ENCODE measurements at regions not wholly inside any gene's neighbourhood (a gene's known extent, or its start where the extent isn't known, plus 50 kb on each side); places are given as distances from the start of the nearest gene placed in this dataset.

DNA sequence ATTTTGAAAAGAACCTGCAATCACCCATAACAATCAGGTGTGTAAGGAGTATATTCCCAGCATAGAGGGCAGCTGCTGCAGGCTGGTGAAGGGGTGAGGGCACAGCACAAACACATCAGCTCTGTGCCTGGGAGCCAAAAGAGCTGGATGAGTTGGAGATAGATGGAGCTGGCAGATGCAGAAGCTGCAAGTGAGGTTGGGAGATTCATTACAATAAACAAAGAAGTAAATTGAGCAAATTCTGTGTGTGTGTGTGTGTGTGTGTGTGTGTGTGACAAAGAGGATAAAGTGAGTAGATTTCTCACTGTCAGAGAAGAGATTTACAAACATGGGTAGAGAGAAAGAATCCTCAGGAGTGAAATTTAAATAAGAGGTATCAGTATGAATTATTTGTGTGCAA lies 994.7 kb downstream of the EPHA3 start:
- Mint-ChIP-seq H3K4me1 (ENCODE audit: unreplicated experiment) (no peaks in the 10 kb centered on the region), H3K27ac (ENCODE audit: unreplicated experiment) (no peak overlapping the region), H3K4me3 (ENCODE audit: unreplicated experiment) (no peak overlapping the region), H3K27me3 (ENCODE audit: unreplicated experiment) (peaks cover 32% of the 10 kb centered on the region), H3K36me3 (ENCODE audit: unreplicated experiment) (no peaks in the 10 kb centered on the region), H3K9me3 (ENCODE audit: unreplicated experiment) (peaks cover 9% of the 10 kb centered on the region)
- DNase-seq (ENCODE audit: extremely low spot score, unreplicated experiment) = no peak
- TF ChIP-seq, protein P1, sequence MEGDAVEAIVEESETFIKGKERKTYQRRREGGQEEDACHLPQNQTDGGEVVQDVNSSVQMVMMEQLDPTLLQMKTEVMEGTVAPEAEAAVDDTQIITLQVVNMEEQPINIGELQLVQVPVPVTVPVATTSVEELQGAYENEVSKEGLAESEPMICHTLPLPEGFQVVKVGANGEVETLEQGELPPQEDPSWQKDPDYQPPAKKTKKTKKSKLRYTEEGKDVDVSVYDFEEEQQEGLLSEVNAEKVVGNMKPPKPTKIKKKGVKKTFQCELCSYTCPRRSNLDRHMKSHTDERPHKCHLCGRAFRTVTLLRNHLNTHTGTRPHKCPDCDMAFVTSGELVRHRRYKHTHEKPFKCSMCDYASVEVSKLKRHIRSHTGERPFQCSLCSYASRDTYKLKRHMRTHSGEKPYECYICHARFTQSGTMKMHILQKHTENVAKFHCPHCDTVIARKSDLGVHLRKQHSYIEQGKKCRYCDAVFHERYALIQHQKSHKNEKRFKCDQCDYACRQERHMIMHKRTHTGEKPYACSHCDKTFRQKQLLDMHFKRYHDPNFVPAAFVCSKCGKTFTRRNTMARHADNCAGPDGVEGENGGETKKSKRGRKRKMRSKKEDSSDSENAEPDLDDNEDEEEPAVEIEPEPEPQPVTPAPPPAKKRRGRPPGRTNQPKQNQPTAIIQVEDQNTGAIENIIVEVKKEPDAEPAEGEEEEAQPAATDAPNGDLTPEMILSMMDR (IDR thresholded peaks at IDR 0.05) = no peak

DNA sequence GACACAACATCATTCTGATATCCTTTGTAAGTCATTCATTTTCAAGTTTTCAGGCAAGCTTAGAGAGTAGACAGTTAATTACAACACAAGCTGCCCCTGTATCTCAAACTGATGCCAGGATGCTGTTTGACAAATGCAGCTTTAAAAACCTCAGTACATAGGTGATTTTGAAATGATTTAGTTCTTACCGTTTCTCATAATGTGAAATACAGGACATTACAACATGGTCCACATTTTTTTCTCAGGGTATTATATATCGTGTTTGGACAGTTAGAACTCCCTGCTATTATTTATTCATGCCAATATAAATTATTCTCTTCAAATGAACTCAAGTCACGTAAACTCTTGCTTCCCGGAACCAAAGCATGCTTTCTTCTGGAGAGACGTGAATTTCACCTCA lies 1013.9 kb downstream of the EPHA3 start:
- Mint-ChIP-seq H3K27ac (ENCODE audit: unreplicated experiment) (no peak overlapping the region), H3K36me3 (ENCODE audit: unreplicated experiment) (no peaks in the 10 kb centered on the region), H3K4me3 (ENCODE audit: unreplicated experiment) (no peak overlapping the region), H3K27me3 (ENCODE audit: unreplicated experiment) (peaks cover 4% of the 10 kb centered on the region), H3K4me1 (ENCODE audit: unreplicated experiment) (no peaks in the 10 kb centered on the region), H3K9me3 (ENCODE audit: unreplicated experiment) (peaks cover 8% of the 10 kb centered on the region)
- DNase-seq (ENCODE audit: extremely low spot score, unreplicated experiment) = no peak
- TF ChIP-seq, protein P1 (IDR thresholded peaks at IDR 0.05) = no peak

DNA sequence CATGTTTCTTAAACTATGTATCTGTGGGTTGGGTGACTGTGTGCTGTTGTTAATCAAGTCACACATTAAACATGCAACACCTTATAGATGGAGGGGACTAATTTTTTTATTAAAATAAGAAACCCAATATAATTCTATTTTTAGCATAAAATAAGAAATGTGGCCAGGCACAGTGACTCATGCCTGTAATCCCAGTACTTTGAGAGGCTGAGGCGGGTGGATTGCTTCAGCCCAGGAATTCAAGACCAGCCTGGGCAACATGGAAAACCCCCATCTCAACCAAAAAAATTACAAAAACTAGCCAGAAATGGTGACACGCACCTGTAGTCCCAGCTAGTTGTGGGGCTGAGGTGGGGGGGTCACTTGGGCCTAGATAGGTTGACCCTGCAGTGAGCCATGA lies 1021.0 kb downstream of the EPHA3 start:
- TF ChIP-seq, protein P1 (IDR thresholded peaks at IDR 0.05) = no peak
- H3K4me3 Mint-ChIP-seq (ENCODE audit: unreplicated experiment) = no peak overlapping the region
- H3K36me3 Mint-ChIP-seq (ENCODE audit: unreplicated experiment) = no peaks in the 10 kb centered on the region
- H3K27ac Mint-ChIP-seq (ENCODE audit: unreplicated experiment) = no peak overlapping the region
- DNase-seq (ENCODE audit: extremely low spot score, unreplicated experiment) = no peak
- H3K9me3 Mint-ChIP-seq (ENCODE audit: unreplicated experiment) = peaks cover 17% of the 10 kb centered on the region
- H3K4me1 Mint-ChIP-seq (ENCODE audit: unreplicated experiment) = no peaks in the 10 kb centered on the region
- H3K27me3 Mint-ChIP-seq (ENCODE audit: unreplicated experiment) = no peaks in the 10 kb centered on the region

DNA sequence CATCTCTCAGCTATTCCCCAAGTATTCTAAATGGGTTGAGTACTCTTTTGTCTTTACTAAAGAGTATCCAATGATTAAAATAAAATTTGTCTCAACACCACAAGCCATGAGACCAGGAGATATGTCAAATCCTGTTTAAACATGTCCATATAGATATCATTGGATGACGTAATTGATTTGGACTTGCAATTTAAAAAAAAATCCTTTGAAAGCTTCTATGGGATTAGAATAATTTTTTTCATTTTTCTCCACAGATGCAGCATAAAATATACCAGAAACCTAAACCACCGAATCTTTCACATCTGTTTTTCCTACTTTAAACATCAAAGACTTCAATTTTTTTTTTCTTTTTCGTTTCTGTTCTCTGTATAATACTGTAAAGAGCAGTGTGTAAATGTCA lies 1022.3 kb downstream of the EPHA3 start:
- Mint-ChIP-seq H3K9me3 (ENCODE audit: unreplicated experiment) (peaks cover 17% of the 10 kb centered on the region), H3K27me3 (ENCODE audit: unreplicated experiment) (peaks cover 3% of the 10 kb centered on the region), H3K27ac (ENCODE audit: unreplicated experiment) (no peak overlapping the region), H3K36me3 (ENCODE audit: unreplicated experiment) (no peaks in the 10 kb centered on the region), H3K4me1 (ENCODE audit: unreplicated experiment) (no peaks in the 10 kb centered on the region), H3K4me3 (ENCODE audit: unreplicated experiment) (no peak overlapping the region)
- no peak for DNase-seq (ENCODE audit: extremely low spot score, unreplicated experiment)
- TF ChIP-seq, protein P1 (IDR thresholded peaks at IDR 0.05) = no peak

DNA sequence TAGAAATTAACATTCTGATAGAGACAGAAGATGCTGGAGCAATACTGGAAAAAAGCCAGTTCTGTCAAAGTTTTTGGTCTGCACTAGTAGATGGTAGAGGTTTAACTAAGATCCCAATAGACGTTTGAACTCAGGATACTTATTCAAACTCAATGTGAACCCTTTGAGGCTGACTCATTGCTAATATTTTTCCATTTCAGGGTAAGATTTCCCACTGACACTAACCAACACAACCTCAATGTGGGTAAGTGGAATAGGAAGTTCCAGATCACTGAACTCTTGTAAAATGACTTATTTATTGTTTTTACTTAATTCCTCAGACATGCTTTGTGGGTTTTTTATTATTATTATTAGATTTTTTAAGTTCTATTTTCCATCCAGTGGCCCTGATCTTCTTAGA lies 1024.8 kb downstream of the EPHA3 start:
- Mint-ChIP-seq H3K4me1 (ENCODE audit: unreplicated experiment) (no peaks in the 10 kb centered on the region), H3K27ac (ENCODE audit: unreplicated experiment) (no peak overlapping the region), H3K4me3 (ENCODE audit: unreplicated experiment) (no peak overlapping the region), H3K9me3 (ENCODE audit: unreplicated experiment) (peaks cover 2% of the 10 kb centered on the region), H3K36me3 (ENCODE audit: unreplicated experiment) (no peaks in the 10 kb centered on the region), H3K27me3 (ENCODE audit: unreplicated experiment) (peaks cover 15% of the 10 kb centered on the region)
- TF ChIP-seq, protein P1 (IDR thresholded peaks at IDR 0.05) = no peak
- DNase-seq (ENCODE audit: extremely low spot score, unreplicated experiment) = no peak
